Ammon's horn (tissue), 1 donor: ENCODE measurements at regions not wholly inside any gene's neighbourhood (a gene's known extent, or its start where the extent isn't known, plus 50 kb on each side); places are given as distances from the start of the nearest gene placed in this dataset.
"Not testable (repeated sequence)": the region's sequence is repeated elsewhere in the genome, so short reads cannot be mapped to it uniquely, and the experiment has no call there.

Experiments used
- DNase-seq: peaks from one replicate; pipeline ENCODE4 v3.0.0-alpha.2; 2016; ENCODE audit warnings: low spot score

DNA sequence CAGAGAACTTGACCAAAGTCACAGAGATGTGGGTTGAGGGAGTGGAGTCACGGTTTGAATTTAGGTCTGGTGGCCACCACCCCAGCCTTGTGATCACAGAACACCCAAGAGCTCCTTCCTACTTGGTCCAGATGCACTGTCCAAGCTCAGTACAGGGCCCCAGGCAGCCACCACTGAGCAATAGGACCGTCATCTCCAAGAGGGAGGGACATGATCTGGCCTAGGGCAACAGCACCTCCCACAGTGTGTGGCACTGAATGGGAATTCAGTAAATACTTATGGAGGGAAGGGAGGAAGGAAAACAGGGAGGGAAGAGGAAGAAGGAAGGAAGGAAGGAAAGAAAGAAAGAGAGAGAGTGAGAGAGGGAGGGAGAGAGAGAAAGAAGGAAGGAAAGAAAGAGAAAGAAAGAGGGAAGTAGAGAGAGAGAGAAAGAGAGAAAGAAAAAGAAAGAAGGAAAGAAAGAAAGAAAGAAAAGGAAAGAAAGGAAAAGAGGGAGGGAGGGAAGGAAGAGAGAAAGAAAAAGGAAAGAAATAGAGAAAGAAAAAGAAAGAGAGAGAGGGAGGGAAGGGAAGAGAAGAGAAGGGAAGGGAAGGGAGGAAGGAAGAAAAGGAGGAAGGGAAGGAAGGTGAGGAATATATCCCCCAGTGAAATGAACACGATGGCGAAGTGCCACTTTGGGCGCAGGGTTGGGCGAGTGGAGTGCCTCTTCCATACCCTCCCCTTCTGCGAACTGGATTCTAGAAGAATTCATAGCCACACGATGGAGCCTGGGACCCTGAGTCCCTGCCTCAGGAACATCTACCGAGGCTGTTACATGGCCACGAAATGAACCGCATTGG, 243.7 kb downstream of the TFAP2C start:
- no peak for DNase-seq

DNA sequence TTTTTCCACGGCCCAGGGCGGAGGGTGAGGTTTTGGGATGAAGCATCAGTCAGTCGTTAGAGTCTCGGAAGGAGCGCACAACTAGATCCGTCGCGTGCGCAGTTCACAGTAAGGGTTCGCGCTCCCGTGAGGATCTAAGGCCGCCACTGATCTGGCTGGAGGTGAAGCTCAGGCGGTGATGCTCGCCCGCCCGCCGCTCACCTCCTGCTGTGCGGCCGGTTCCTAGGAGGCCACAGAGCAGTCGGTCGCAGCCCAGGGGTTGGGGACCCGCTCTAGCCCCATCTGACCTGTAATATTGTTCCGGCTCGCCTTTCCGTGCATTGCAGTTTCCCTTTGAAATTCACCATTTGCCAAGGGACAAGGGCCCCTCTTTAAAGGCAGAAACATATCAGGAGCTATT, 244.7 kb downstream of the TFAP2C start:
- DNase-seq = no peak

DNA sequence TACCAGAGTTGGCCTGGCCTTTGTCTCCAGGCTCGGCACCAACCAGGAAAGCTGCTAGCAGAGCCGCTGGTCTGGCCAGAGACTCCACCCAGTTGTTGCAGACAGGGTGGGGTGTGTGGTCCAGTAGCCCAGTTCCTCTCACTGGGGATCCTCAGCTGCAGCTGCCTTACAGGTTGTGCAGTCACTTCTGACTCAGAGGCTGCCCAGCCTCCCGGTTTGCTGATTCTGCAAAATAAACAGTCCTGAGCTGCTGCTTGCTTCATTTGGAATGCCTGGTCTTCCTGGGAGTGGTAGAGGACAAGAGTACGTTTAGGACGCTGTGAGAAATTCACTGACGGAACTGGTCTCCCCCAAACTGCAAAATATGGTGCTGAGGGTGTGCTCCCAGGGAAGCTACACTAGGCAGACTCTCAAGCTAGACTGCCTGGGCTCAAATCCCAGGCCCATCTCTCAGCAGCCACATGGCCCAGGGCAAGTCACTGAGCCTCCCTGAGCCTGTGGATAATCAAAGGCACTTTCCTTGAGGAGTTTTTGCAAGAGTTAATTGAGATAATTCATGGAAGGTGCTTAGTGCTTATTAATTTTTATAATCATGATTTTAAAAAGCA, 246.1 kb downstream of the TFAP2C start:
- DNase-seq = no peak

DNA sequence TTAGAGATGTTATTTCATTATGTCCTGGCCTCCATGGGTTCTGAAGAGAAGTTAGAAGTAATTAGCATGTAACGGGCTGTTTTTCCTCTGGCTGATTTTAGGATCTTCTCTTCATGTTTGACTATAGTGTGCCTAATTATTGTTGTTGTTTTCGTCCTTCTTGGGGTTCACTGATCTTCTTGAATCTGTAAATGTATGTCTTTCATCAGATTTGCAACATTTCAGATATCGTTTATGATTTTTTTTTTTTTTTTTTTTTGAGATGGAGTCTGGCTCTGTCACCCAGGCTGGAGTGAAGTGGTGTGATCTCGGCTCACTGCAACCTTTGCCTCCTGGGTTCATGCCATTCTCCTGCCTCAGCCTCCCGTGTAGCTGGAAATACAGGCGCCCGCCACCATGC, 246.7 kb downstream of the TFAP2C start:
- DNase-seq = no peak

DNA sequence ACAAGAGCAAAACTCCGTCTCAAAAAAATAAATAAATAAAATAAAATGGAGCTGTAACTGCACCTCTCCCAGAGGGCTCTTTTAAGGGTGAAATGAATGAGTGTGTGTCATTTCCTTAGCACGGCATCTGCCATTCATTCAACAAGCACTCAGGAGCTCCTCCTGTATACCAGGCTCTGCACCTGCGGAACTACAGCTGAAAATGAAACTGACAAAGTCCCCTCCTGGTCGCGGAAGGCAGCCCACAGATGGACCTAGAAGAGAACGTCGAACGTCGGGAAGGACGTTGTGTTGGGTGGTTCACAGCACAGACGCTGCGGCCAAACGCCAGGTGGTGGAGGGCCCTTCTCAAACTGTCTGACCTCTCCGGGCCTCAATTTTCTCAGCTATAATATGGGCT, 256.4 kb downstream of the TFAP2C start:
- no peak for DNase-seq

DNA sequence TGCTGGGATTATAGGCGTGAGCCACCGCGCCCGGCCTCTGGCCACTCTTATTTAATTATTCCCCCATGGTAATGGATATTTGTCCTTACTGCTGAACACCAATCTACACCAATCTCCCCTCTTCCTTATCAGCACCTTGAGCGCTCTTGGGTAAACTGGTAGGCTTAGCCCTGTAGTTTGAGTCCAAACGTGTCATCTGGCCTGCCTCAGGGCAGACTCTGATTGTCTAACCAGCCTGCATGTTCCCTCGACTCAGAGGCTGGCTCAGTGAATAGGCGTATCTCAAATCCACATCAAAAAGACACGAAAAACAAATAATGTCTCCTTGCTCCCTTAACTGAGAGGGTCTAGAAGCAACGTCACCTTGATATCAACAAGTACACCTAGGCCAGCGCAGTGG, 260.9 kb downstream of the TFAP2C start:
- no peak for DNase-seq

DNA sequence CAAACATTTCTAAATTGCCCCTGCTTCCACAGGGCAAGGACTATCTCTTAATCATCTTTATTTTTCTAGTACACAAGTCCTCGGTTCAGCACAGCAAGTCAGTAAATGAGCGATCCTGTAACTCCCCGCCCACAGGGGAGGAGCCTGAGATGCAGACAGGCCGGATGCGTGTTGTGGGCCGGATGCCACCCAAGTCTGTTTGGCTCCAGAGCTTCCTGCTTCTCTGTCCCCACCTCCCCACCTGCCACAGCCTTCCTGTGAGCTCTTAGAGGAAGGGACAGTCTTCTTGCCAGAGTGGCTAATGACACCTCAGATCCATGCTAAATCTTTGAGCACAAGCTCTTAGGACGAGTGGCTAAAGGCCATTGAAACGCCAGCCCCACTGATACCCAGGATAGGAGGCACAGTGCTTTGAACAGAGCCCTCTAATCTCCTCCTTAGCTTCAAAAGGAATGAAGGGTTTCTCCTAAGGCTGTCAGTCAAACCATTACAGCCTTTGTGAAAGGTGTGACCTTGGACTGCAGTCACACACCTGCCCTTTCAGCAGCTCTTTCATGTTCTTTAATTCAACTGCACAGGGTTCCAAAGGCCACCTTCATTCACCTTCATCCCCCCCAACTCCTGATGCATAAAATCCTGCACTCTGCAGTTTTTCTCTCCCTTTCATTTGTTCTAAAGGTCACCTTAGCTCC, 264.3 kb downstream of the TFAP2C start:
- no peak for DNase-seq

DNA sequence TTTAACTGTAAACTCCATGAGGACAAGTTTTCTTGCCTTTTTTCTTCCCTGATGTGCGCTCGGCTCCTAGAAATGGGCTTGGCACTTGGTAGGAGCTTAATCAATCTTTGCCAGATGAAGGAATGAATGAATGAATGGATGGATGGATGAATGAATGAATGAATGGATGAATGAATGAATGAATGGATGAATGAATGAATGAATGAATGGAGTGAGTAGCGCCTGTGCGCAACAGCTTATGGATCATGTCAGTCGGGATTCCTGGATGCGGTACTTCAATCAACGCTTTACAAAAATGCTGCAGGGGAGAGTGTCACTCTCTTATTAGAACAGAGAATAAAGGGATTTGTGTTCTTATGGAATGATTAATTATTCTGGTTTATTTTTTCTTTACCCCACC, 267.3 kb downstream of the TFAP2C start:
- DNase-seq = no peak

DNA sequence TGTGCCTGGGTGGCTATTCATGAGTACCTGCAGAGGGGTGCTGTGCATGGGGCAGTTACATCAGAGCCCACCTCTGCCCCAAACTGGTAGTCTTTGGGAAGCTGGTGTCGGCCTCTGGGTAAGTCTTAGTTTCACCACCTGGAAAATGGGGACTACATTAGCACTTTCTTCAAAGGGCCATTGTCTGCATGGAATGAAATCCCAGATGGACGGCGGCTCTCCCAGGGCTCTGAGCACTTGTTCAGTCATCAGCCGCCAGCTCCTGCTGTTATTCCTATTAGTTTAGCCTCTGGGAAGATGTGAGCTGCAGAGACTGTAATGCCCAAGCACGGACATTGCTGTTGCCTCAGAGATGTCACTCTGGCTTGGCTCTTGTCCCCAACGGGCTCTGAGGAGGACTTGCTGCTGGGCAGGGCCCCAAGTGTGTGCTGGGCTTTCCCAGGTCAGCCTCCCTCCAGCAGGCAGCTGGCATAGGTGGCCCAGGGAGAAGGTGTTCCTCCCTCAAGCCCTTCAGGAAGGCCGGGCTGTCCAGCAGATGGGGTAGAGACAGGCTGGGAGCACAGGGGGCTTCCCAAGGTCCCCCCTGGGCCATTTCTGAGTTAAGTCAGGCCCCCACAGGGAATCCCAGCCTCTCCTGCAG, 268.3 kb downstream of the TFAP2C start:
- DNase-seq = no peak

DNA sequence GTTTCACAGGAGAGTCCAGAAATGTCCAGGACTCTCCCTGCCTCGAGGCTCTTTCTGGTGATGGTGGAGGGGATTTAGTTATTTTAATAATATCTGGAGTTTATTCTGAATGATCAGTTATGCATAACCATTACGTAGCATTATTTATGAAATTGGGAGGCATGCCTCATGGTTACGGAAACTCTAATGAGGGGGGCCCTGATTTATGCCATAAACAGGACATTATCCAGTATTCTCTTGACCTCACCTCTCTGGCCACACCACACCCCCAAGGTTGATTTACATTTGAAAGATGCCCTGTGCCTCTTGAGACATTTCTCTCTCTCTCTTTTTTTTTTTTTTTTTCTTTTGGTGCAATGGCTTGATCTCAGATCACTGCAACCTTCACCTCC, 268.8 kb downstream of the TFAP2C start:
- DNase-seq = no peak

DNA sequence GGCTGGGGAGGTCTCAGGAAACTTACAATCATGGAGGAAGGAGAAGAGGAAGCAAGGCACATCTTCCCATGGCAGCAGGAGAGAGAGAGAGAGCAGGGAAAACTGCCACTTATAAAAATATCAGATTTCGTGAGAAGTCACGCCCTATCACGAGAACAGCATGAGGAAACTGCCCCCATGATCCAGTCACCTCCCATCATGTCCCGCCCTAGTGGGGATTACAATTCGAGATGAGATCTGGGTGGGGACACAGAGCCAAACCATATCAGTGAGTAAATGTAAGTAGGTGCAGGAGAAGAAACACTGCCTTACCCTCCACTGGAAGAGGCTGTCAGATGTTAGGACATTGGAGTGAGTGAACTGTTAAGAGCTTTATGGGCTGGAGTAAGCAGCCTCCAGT, 270.4 kb downstream of the TFAP2C start:
- no peak for DNase-seq

DNA sequence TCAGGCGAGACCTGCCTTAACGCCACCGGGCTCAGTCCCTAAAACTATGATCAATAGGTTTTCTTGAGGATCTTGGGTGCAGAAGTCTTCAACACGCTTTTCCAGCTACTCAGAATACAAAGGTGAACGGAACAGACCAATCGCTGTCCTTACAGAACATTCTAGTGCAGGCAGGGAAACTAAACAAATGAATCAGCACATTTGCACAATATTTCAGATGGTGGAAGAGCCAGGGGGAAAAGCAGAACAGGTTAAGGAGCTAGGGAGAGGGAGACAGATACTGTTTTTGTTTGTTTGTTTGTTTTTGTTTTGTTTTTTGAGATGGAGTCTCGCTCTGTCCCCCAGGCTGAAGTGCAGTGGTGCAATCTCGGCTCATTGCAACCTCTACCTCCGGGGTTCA, 271.1 kb downstream of the TFAP2C start:
- DNase-seq = no peak

DNA sequence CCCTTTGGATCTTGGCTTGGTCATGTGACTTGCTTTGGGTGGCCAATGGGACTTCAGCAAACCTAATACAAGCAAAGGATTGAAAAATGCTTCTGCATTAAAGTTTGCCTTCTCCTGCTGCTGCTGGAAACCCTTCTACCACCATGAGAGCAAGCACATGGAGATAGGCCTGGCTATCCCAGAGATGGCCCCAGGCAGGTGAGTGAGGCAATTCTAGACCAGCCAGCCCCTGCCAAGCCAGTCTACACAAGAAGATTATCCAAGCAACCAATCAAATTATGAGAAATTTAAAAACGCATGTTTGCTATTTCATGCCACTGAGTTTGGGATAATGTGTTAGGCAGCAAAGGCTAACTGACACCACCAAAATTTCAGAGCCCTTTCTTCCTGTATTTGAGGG, 274.3 kb downstream of the TFAP2C start:
- no peak for DNase-seq

DNA sequence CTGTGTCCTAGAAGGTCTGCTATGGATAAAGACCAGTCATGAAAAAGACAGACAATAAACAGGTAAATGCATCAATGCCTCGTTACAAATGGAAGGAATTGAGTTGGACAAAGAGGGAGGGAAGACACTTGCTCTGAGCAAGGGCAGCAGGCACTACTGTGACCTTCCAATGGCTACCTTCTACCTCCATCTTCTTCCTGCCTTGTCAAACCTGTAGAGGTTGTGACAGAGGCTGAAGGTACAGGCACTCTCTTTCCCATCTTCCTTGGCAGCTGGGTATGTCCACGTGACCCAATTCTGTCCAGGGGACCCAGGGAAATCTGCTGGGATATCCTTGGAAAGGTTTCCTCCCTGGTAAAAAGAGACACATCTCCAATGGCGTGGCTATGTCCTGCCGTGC, 274.8 kb downstream of the TFAP2C start:
- no peak for DNase-seq

DNA sequence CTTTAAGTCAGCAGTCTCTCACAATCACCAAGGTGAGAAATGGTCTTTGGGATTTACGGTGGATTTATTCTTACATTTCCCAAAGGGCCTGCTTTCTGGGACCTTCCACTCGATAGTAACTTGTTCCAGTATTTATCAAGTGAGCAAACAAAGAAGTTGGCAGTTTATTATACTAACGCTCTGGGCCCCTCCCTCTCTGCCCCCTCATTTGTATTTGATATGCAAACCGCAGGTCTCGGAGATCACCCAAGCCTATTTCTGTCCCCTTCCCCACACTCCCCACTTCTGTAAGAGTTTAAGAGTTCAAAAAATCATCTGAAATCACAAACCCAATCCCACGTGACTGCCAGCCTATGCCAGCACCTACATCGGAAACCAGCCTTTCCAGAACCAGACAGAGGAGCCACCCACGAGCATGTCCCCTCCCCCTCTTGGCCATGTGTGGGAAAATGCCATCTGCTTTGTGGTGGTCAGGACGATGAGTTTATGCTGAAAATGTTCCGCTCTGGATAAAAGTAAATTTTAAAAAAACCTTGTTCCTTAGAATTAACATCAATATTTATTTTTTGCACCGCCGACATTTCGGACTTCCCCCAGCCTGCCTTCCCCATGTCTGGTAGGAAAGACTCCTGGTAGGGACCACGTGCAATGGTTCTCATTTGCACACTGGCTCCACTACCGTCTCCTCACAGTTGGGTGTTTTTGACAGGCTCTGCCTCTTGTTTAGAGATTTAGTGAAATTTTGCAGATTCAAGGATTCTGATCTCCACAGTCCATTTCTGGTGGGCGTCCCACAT, 281.0 kb downstream of the TFAP2C start:
- DNase-seq = no peak

DNA sequence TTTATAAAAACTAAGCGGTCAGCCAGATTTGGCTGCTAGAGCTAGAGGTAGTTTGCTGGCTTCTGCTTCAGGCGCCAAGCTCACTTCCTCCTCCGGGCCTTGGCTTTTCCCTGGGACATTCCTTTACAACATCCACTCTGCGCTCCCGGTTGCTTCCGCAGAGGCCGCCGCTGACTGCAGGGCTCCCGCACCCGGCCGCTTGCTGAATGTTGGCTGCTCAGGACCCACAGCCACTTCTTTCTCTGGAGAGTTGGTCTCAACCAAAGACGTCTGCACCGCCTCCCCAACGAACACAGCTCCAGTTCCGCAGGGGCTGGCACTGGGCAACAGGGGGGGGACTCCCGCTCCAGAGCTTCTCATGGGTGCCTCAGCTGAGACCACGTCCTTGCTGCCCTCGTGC, 282.8 kb downstream of the TFAP2C start:
- no peak for DNase-seq

DNA sequence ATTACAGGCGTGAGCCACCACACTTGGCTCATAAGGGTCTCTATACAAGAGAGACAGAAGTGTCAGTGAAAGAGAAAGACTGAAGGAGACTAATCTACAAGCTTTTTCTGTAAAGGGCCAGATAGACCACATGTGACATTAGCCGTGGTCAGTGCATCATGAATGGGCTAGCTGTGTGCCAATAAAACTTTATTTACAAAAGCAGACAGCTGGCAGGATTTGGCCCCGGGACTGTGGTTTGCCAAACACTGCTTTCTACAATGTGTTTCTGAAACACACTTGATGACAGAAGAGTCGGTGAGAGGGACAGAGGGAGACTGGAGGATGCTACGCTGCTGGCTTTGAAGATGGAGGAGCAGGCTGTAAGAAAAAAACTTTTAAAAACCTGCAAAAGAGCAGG, 285.4 kb downstream of the TFAP2C start:
- no peak for DNase-seq

DNA sequence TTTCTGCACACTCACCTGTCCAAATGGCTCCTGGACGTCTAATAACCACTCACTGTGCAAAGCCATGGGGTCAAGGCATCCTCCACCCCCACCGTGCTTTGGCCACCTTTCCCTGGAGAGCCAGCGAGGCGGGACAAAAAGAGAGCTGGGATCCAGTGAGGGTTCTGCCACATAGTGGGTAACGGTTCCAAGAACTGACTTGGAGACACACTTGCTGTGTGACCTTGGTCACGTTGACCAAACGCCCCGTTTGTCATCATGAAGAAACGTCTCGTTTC, 287.2 kb downstream of the TFAP2C start:
- DNase-seq = no peak

DNA sequence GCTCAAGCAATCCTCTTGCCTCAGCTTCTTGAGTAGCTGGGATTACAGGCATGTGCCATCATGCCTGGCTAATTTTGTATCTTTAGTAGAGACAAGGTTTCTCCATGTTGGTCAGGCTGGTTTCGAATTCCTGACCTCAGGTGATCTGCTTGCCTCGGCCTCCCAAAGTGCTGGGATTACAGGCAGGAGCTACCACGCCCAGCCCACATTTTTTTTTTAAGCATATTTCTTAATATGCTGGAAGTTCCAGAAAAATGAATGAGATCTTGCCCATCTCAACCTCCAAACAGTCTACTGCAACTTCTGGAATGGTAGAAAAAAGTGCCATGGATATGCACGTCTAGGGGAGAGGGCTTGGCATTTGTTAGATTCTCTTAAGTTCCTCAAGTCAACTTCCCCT, 290.9 kb downstream of the TFAP2C start:
- not testable (repeated sequence) for DNase-seq

DNA sequence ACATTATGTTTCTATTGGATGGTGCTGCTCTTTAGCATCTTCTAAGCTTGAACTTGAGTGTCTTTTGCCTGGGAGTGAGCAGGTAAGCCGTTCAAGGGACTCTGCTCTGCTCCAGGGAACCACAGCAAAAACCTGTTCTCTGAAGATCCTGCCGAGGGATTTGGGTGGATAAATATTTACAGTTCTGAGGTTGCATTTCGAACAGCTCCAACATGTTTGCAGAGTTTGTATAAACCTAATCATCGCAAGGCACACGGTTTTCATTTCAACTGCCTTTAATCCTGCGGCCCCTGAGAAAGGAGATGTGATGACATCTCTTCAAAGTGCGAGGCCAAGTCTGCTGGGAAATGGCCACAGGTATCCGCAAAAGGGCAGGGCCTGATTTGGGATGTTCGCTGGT, 293.4 kb downstream of the TFAP2C start:
- no peak for DNase-seq

DNA sequence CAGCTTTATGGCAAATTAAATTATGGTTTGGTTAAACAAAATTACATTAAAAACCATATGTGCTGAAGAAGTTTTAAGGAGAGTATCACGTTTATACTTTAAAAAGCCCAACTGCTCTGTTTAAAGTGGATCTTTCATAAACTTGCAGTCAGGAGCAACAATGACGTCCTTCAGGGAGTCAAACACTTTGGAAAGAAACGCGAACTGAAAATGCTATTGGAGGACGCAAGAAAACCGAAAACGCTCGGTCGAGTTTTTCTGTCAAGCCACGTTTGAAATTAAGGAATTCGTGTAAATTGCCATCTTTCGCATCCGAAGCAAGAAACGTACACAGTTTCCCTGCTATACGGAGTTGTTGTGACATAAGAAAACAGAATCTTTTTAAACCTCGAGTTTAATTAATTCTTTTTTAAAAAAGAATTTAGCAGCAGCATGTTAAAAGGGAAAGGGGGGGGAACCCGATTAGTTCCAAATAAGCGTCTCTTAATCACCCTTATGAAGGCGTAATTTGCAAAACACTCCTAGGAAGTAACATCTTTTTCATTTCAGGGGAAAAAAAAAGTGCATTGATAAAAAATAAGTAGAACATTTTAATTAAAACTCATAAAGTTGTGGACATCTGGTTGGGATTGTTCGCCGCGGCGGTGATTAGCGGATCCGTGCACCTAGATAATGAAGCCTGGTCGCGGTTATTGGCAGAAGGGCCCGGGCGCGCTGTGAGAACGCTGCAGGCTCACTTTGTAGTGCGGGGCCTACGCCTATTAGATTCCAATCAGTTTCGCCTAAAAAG, 295.4 kb downstream of the TFAP2C start:
- no peak for DNase-seq
